Endothelial cell of umbilical vein (primary cell): ENCODE measurements at regions not wholly inside any gene's neighbourhood (a gene's known extent, or its start where the extent isn't known, plus 50 kb on each side); places are given as distances from the start of the nearest gene placed in this dataset.

Experiments
- GATA2 ChIP-seq: IDR thresholded peaks from 2 replicates; pipeline ENCODE4 v1.7.0; 2011; ENCODE audit warnings: low read depth, mild to moderate bottlenecking, moderate library complexity, mixed read lengths, low read length; ENCODE audit not compliant: insufficient read length, insufficient read depth
- POLR2A ChIP-seq: IDR thresholded peaks from 2 replicates; pipeline ENCODE4 v1.6.1; 2012; ENCODE audit warnings: low read depth, mild to moderate bottlenecking, control low read depth, low read length
- POLR2AphosphoS5 ChIP-seq: IDR thresholded peaks from 2 replicates; pipeline ENCODE4 v1.6.1; 2012; ENCODE audit warnings: low read depth, mild to moderate bottlenecking, control low read depth, low read length, moderate library complexity; ENCODE audit not compliant: insufficient read depth

- TF ChIP-seq POLR2AphosphoS5 (no peak), GATA2 (no peak), POLR2A (no peak)
Observed at GRCh38 chr11:25206762-25207161, 709.9 kb downstream of the LUZP2 start.
